DOHH2 (cell line): ENCODE measurements at regions not wholly inside any gene's neighbourhood (a gene's known extent, or its start where the extent isn't known, plus 50 kb on each side); places are given as distances from the start of the nearest gene placed in this dataset.

ENCODE experiments used
- H3F3A ChIP-seq: fragments of 200-600 bp; sonication (generic), shearing (Covaris generic); 2 replicates; pipeline ENCODE4 v1.6.0; 2016; ENCODE audit warnings: antibody characterized with exemption, mild to moderate bottlenecking; ENCODE audit not compliant: control insufficient read depth, insufficient read depth
- H3K27ac ChIP-seq: fragments of 200-600 bp; sonication (generic); 2 replicates; pipeline ENCODE4 v1.5.1; 2014; ENCODE audit warnings: low read depth, mild to moderate bottlenecking, low read length, moderate library complexity
- H3K27me3 ChIP-seq: fragments of 200-600 bp; sonication (generic); 2 replicates; pipeline ENCODE4 v1.6.1; 2014; ENCODE audit warnings: mild to moderate bottlenecking, low read length, mixed read lengths; ENCODE audit not compliant: control insufficient read depth
- H3K36me3 ChIP-seq: fragments of 200-600 bp; sonication (generic); 2 replicates; pipeline ENCODE4 v1.6.1; 2014; ENCODE audit warnings: mild to moderate bottlenecking, low read length, moderate library complexity, mixed read lengths; ENCODE audit not compliant: control insufficient read depth
- H3K4me1 ChIP-seq: fragments of 200-600 bp; sonication (generic); 2 replicates; pipeline ENCODE4 v1.6.1; 2014; ENCODE audit warnings: mild to moderate bottlenecking, low read length, mixed read lengths; ENCODE audit not compliant: control insufficient read depth
- H3K4me2 ChIP-seq: fragments of 200-600 bp; sonication (generic); 2 replicates; pipeline ENCODE4 v1.6.0; 2014; ENCODE audit warnings: mild to moderate bottlenecking, low read length, moderate library complexity
- H3K4me3 ChIP-seq: fragments of 200-600 bp; sonication (generic); 2 replicates; pipeline ENCODE4 v1.5.1; 2014; ENCODE audit warnings: mild to moderate bottlenecking, low read length, mixed read lengths
- H3K79me2 ChIP-seq: fragments of 200-600 bp; sonication (generic); 2 replicates; pipeline ENCODE4 v1.6.1; 2014; ENCODE audit warnings: mild to moderate bottlenecking, low read length, mixed read lengths; ENCODE audit not compliant: control insufficient read depth
- H3K9me2 ChIP-seq: fragments of 200-600 bp; sonication (generic); replicated peaks from 2 replicates; pipeline ENCODE4 v1.6.1; 2014; ENCODE audit warnings: mild to moderate bottlenecking, low read length, mixed read lengths; ENCODE audit not compliant: control insufficient read depth
- H3K9me3 ChIP-seq: fragments of 200-600 bp; sonication (generic); 2 replicates; pipeline ENCODE4 v1.6.1; 2014; ENCODE audit warnings: antibody characterized with exemption, low read length, mixed read lengths; ENCODE audit not compliant: control insufficient read depth, insufficient read depth
- H4K20me1 ChIP-seq: fragments of 200-600 bp; sonication (generic); 2 replicates; pipeline ENCODE4 v1.6.0; 2014; ENCODE audit warnings: low read depth, mild to moderate bottlenecking, antibody characterized with exemption, low read length, moderate library complexity; ENCODE audit not compliant: control insufficient read depth, insufficient read depth
- EZH2phosphoT487 ChIP-seq: fragments of 200-600 bp; sonication (generic); IDR thresholded peaks from 2 replicates; pipeline ENCODE4 v1.6.1; 2017; ENCODE audit warnings: borderline replicate concordance, mild to moderate bottlenecking, antibody characterized with exemption, low read length, moderate library complexity, mixed read lengths
- TF ChIP-seq, protein P1 (sequence below): fragments of 200-600 bp; sonication (generic); IDR thresholded peaks from one replicate; pipeline ENCODE4 v1.5.1; 2014; ENCODE audit warnings: antibody characterized with exemption, mild to moderate bottlenecking, low read depth, low read length; ENCODE audit not compliant: poor library complexity, severe bottlenecking

DNA sequence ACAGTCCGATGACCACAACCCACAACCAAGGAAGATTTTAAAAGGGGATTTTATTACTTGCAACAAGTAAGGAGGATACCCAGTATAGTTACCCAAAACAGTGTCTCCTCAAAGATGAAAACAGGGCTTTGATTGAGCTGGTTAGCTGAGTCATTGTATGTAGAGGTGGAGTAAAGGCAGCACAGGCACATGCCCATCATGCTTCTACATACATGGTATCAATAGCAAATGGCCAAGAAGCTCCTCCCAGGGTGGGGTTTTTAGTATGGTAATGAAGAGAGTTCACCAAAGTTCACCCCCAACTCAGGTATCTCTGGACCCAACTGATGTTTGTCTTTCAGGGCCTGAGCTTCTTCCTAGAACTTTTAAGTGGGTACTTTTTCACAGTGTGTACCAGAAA lies 157.1 kb upstream of the CEP126 start:
- Histone ChIP-seq H3K27me3 (no peaks in the 10 kb centered on the region), H3F3A (no peaks in the 10 kb centered on the region), H3K79me2 (no peaks in the 10 kb centered on the region), H3K9me3 (no peaks in the 10 kb centered on the region), H3K9me2 (no peaks in the 10 kb centered on the region), H3K4me1 (no peaks in the 10 kb centered on the region), H4K20me1 (no peaks in the 10 kb centered on the region), H3K36me3 (no peaks in the 10 kb centered on the region), H3K4me3 (no peak overlapping the region), H3K4me2 (no peak overlapping the region), H3K27ac (no peak overlapping the region)
- TF ChIP-seq, protein P1, sequence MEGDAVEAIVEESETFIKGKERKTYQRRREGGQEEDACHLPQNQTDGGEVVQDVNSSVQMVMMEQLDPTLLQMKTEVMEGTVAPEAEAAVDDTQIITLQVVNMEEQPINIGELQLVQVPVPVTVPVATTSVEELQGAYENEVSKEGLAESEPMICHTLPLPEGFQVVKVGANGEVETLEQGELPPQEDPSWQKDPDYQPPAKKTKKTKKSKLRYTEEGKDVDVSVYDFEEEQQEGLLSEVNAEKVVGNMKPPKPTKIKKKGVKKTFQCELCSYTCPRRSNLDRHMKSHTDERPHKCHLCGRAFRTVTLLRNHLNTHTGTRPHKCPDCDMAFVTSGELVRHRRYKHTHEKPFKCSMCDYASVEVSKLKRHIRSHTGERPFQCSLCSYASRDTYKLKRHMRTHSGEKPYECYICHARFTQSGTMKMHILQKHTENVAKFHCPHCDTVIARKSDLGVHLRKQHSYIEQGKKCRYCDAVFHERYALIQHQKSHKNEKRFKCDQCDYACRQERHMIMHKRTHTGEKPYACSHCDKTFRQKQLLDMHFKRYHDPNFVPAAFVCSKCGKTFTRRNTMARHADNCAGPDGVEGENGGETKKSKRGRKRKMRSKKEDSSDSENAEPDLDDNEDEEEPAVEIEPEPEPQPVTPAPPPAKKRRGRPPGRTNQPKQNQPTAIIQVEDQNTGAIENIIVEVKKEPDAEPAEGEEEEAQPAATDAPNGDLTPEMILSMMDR, result no peak
- TF ChIP-seq EZH2phosphoT487, result no peak

DNA sequence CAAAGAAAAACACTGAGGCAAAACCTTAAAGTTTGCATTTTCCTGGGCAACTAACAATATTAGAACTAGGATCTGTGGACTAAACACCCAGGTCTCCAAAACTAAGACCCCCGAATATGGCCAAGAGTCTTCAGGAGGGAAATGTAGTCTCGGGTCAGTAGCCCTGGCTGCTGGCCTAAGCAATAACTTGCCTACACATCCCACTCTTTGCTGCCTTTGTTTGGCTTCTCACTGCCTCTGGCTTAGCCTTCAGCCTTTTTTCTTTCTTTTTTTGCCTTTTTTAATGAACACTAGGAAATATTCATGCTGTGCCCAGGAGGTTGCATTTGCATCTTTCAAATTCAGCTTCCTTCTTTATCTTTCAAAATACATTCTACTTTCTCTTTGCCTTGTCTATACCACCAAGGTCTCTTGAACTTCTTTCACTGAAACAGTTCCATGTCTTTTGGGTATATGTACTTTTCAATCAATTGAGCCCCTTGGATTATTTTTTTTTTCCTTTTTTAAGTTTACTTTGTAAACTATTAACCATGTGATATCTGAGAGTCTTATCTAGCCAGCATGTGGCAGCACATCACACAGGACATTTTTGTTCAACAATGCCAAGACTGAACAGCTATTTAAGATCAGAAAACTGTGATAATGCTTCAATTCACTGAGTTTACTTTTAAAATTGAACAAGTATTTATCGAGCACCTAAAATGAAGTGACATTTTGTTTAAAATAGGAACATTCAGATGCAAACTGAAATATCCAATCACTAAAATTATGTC lies 165.0 kb upstream of the TRPC6 start:
- no peaks in the 10 kb centered on the region for H3K9me2 ChIP-seq
- H3K27ac ChIP-seq, result no peak overlapping the region
- H4K20me1 ChIP-seq, result no peaks in the 10 kb centered on the region
- 0 out of 2 replicates have a peak overlapping the region, but pooled peaks have one; percentile 9 for H3K4me2 ChIP-seq
- no peak overlapping the region for H3K4me3 ChIP-seq
- H3K9me3 ChIP-seq, result no peaks in the 10 kb centered on the region
- H3F3A ChIP-seq, result no peaks in the 10 kb centered on the region
- no peaks in the 10 kb centered on the region for H3K27me3 ChIP-seq
- H3K36me3 ChIP-seq, result no peaks in the 10 kb centered on the region
- H3K79me2 ChIP-seq, result no peaks in the 10 kb centered on the region
- TF ChIP-seq EZH2phosphoT487, result no peak
- TF ChIP-seq, protein P1, result no peak
- H3K4me1 ChIP-seq, result peaks cover 6% of the 10 kb centered on the region

DNA sequence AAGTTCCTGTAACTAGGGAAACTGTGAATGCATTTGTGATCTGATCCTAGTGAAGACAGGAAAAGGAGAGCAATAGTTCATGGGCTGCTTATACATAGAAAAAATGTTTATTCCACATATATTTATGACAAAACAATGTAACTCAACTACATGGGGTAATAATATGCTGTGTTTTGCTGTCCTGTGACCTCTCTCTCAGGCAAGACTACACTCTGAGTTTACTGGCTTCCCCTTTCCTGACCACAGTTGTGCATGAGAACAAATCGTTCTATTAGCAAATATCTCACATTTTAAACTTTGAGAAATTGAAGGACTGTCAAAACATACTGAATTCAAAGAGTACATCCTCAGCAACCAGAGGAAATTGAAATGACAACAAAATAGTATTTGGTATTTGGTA lies 161.9 kb upstream of the TRPC6 start:
- Histone ChIP-seq H3K4me2 (no peak overlapping the region), H3K27me3 (no peaks in the 10 kb centered on the region), H3K9me3 (no peaks in the 10 kb centered on the region), H3K79me2 (no peaks in the 10 kb centered on the region), H4K20me1 (no peaks in the 10 kb centered on the region), H3K4me3 (no peak overlapping the region), H3F3A (no peaks in the 10 kb centered on the region), H3K9me2 (no peaks in the 10 kb centered on the region), H3K36me3 (no peaks in the 10 kb centered on the region), H3K27ac (no peak overlapping the region), H3K4me1 (peaks cover 6% of the 10 kb centered on the region)
- TF ChIP-seq EZH2phosphoT487, result no peak
- TF ChIP-seq, protein P1, result no peak

DNA sequence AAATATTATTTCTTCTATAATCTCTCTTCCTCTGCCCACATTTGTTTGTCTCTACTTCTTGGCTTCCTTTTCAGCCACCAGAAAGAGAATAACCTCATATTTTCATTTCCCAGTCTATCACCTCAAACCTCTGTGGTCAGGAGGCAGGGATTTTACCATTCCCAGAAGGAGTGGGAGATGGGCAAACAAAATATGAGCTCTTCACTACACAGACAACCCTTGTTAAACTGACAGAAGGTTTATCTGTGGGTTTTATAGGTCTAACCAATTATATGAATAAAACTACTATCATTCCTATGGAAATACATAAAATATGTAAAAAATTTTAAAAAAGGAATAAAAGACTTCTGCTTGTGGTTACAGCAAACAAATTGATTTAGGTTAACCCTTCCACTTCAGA lies 160.0 kb upstream of the TRPC6 start:
- no peaks in the 10 kb centered on the region for H3K79me2 ChIP-seq
- no peaks in the 10 kb centered on the region for H4K20me1 ChIP-seq
- H3K4me2 ChIP-seq, result no peak overlapping the region
- no peaks in the 10 kb centered on the region for H3F3A ChIP-seq
- no peaks in the 10 kb centered on the region for H3K9me2 ChIP-seq
- H3K4me3 ChIP-seq, result no peak overlapping the region
- H3K27me3 ChIP-seq, result no peaks in the 10 kb centered on the region
- peaks cover 6% of the 10 kb centered on the region for H3K4me1 ChIP-seq
- H3K9me3 ChIP-seq, result no peaks in the 10 kb centered on the region
- H3K27ac ChIP-seq, result no peak overlapping the region
- TF ChIP-seq, protein P1, result no peak
- no peak for TF ChIP-seq EZH2phosphoT487
- no peaks in the 10 kb centered on the region for H3K36me3 ChIP-seq
